ENCODE measurements at regions not wholly inside any gene's neighbourhood (a gene's known extent, or its start where the extent isn't known, plus 50 kb on each side); places are given as distances from the start of the nearest gene placed in this dataset.

- H3K27me3 ChIP-seq (ENCODE audit: control insufficient read depth, insufficient read depth, low read length): no peaks in the 10 kb centered on the region
- ChIA-PET POLR2A (ENCODE audit: unreplicated experiment) (no interaction called here), CTCF (interaction anchor here (0.7 kb wide), 1 partner anchor 758 kb away, joined by 3 read pairs; no protein-coding TSS in a partner anchor)
- no peak overlapping the region for H3K23ac ChIP-seq (ENCODE audit: low read depth, low read length)
- no peak overlapping the region for H3K4me2 ChIP-seq (ENCODE audit: low read depth, low read length)
- no peak overlapping the region for H3K9ac ChIP-seq (ENCODE audit: low read depth, low read length)
- BruUV-seq (replicated peaks): no TSS peak
- no peak overlapping the region for H3K27ac ChIP-seq (ENCODE audit: insufficient read depth, low read length)
- H3K9me3 ChIP-seq (ENCODE audit: control insufficient read depth, insufficient read depth, low read length): no peaks in the 10 kb centered on the region
- no peak overlapping the region for H3K56ac ChIP-seq (ENCODE audit: extremely low read depth, insufficient read depth, low read length)
- H2BK15ac ChIP-seq (ENCODE audit: low read depth, low read length): no peak overlapping the region
- no peak overlapping the region for H3K18ac ChIP-seq (ENCODE audit: low read depth, low read length)
- no peaks in the 10 kb centered on the region for H3K36me3 ChIP-seq (ENCODE audit: control insufficient read depth, insufficient read depth, low read length)
- no peaks in the 10 kb centered on the region for H3K79me1 ChIP-seq (ENCODE audit: low read depth in 1 of 2, low read length in 2 of 2)
- WGBS, 2 experiments (ENCODE audit: extremely low coverage in 2 of 2, insufficient read length in 1 of 2): no CpG with 5 or more reads among the region's 8 CpGs
- H3K4me1 ChIP-seq (ENCODE audit: control insufficient read depth, insufficient read depth, low read length): no peaks in the 10 kb centered on the region
- H2BK120ac ChIP-seq (ENCODE audit: low read depth, low read length): no peak overlapping the region
- H2AFZ ChIP-seq (replicated peaks; ENCODE audit: low read length, poor library complexity): no peak overlapping the region
- H2BK5ac ChIP-seq (ENCODE audit: low read depth, low read length, poor library complexity, severe bottlenecking): no peak overlapping the region
- no peak for TF ChIP-seq CEBPB (IDR thresholded peaks at IDR 0.05; ENCODE audit: low read depth, low read length)
- no peak for TF ChIP-seq FOS (IDR thresholded peaks at IDR 0.05; ENCODE audit: low read depth, low read length)
- TF ChIP-seq RFX5 (IDR thresholded peaks at IDR 0.05; ENCODE audit: low read depth, low read length): no peak
- TF ChIP-seq RAD21 (IDR thresholded peaks at IDR 0.05; ENCODE audit: low read length): no peak
- no peak for TF ChIP-seq NFE2L2 (IDR thresholded peaks at IDR 0.05; ENCODE audit: low read depth, low read length)
- TF ChIP-seq POLR2A (IDR thresholded peaks at IDR 0.05; ENCODE audit: low read depth, low read length): no peak
- TF ChIP-seq MXI1 (IDR thresholded peaks at IDR 0.05; ENCODE audit: borderline replicate concordance, low read depth, low read length): no peak
- no peak for TF ChIP-seq CHD1 (IDR thresholded peaks at IDR 0.05; ENCODE audit: low read depth, low read length)
- TF ChIP-seq RCOR1 (IDR thresholded peaks at IDR 0.05; ENCODE audit: insufficient replicate concordance, low read length): no peak
- TF ChIP-seq SMC3 (IDR thresholded peaks at IDR 0.05; ENCODE audit: low read depth, low read length): no peak
- no peak for TF ChIP-seq CTCF (conservative IDR thresholded peaks at IDR 0.05; ENCODE audit: low read depth, low read length)
- TF ChIP-seq BHLHE40 (IDR thresholded peaks at IDR 0.05; ENCODE audit: low read depth, low read length): no peak
- TF ChIP-seq MAFK (IDR thresholded peaks at IDR 0.05; ENCODE audit: low read depth, low read length): no peak
- TF ChIP-seq MAZ (IDR thresholded peaks at IDR 0.05; ENCODE audit: borderline replicate concordance, low read depth, low read length): no peak
- TF ChIP-seq, protein P1, sequence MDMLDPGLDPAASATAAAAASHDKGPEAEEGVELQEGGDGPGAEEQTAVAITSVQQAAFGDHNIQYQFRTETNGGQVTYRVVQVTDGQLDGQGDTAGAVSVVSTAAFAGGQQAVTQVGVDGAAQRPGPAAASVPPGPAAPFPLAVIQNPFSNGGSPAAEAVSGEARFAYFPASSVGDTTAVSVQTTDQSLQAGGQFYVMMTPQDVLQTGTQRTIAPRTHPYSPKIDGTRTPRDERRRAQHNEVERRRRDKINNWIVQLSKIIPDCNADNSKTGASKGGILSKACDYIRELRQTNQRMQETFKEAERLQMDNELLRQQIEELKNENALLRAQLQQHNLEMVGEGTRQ (IDR thresholded peaks at IDR 0.05; ENCODE audit: low read depth, low read length): no peak
- TF ChIP-seq, protein P2, sequence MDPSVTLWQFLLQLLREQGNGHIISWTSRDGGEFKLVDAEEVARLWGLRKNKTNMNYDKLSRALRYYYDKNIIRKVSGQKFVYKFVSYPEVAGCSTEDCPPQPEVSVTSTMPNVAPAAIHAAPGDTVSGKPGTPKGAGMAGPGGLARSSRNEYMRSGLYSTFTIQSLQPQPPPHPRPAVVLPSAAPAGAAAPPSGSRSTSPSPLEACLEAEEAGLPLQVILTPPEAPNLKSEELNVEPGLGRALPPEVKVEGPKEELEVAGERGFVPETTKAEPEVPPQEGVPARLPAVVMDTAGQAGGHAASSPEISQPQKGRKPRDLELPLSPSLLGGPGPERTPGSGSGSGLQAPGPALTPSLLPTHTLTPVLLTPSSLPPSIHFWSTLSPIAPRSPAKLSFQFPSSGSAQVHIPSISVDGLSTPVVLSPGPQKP (IDR thresholded peaks at IDR 0.05; ENCODE audit: borderline replicate concordance, low read depth, low read length): no peak
- no peaks in the 10 kb centered on the region for H3K9me1 ChIP-seq (ENCODE audit: insufficient read depth, low read length)
- H2AK9ac ChIP-seq (replicated peaks; ENCODE audit: low read depth, low read length, poor library complexity): no peak overlapping the region
- no peak overlapping the region for H3K14ac ChIP-seq (replicated peaks; ENCODE audit: low read depth, low read length)
- no peak for DNase-seq
- no peak for ATAC-seq (ENCODE audit: low read depth)
- dilution Hi-C loops (cut with HindIII; ENCODE audit: low sequenced_read_pairs, unreplicated experiment) (no loop called here), in situ Hi-C loops (cut with MboI; ENCODE audit: low sequenced_read_pairs) (no loop called here), intact Hi-C loops (cut with micrococcal nuclease) (no loop called here)
- H4K20me1 ChIP-seq (ENCODE audit: insufficient read depth, low read length): no peaks in the 10 kb centered on the region
- no peak overlapping the region for H3K4me3 ChIP-seq (ENCODE audit: insufficient read depth, low read depth, low read length)
- no peak overlapping the region for H4K8ac ChIP-seq (ENCODE audit: low read depth in 2 of 2, low read length in 2 of 2)
- no peak overlapping the region for H2BK20ac ChIP-seq (ENCODE audit: low read depth, low read length)
- no peak overlapping the region for H4K91ac ChIP-seq (ENCODE audit: insufficient read depth, low read depth, low read length)
- H2AK5ac ChIP-seq (ENCODE audit: low read depth, low read length): no peak overlapping the region
- no peak overlapping the region for H4K5ac ChIP-seq (ENCODE audit: low read depth, low read length)
- H3K4ac ChIP-seq (ENCODE audit: low read depth, low read length): no peak overlapping the region
Measured at GRCh38 chr15:93954985-93955571, 276.3 kb upstream of the MCTP2 start.
